HG02571 (cell line): ENCODE measurements at regions not wholly inside any gene's neighbourhood (a gene's known extent, or its start where the extent isn't known, plus 50 kb on each side); places are given as distances from the start of the nearest gene placed in this dataset.

Source experiments
- ATAC-seq: cut with Tn5 transposase; IDR thresholded peaks from one replicate; pipeline ENCODE4 v1.9.1; 2021; ENCODE audit warnings: mild to moderate bottlenecking, moderate library complexity; ENCODE audit not compliant: unreplicated experiment

GRCh38 chr2:71800851-71801250 lies 346.8 kb downstream of the CYP26B1 start:
- ATAC-seq: no peak

- no peak for ATAC-seq
Measured at GRCh38 chr2:71800106-71800809, 346.9 kb downstream of the DYSF start.

GRCh38 chr2:71799013-71799575 lies 345.7 kb downstream of the DYSF start:
- no peak for ATAC-seq

GRCh38 chr2:71798266-71799012 lies 345.1 kb downstream of the DYSF start:
- peak; percentile 55 for ATAC-seq

- no peak for ATAC-seq
Measured at GRCh38 chr2:71797035-71797810, 343.9 kb downstream of the DYSF start.

- ATAC-seq: no peak
Measured at GRCh38 chr2:71796174-71796593, 342.8 kb downstream of the DYSF start.

- ATAC-seq: no peak
Measured at GRCh38 chr2:71795486-71795885, 342.1 kb downstream of the DYSF start.

- no peak for ATAC-seq
Measured at GRCh38 chr2:71794611-71795010, 341.2 kb downstream of the DYSF start.

GRCh38 chr2:71793926-71794325 lies 340.6 kb downstream of the DYSF start:
- ATAC-seq: no peak

GRCh38 chr2:71792926-71793761 lies 339.8 kb downstream of the DYSF start:
- ATAC-seq: no peak

GRCh38 chr2:71791501-71792135 lies 338.3 kb downstream of the DYSF start:
- ATAC-seq: no peak

GRCh38 chr2:71791061-71791450 lies 337.7 kb downstream of the DYSF start:
- ATAC-seq: no peak

GRCh38 chr2:71790226-71791060 lies 337.1 kb downstream of the DYSF start:
- no peak for ATAC-seq

GRCh38 chr2:71789556-71790204 lies 336.3 kb downstream of the DYSF start:
- no peak for ATAC-seq

GRCh38 chr2:71788601-71789240 lies 335.4 kb downstream of the DYSF start:
- ATAC-seq: no peak

GRCh38 chr2:71788186-71788525 lies 334.8 kb downstream of the DYSF start:
- ATAC-seq: no peak

GRCh38 chr2:71787476-71788185 lies 334.3 kb downstream of the DYSF start:
- ATAC-seq: no peak

GRCh38 chr2:71787108-71787415 lies 333.7 kb downstream of the DYSF start:
- ATAC-seq: no peak
